A549 (cell line): ENCODE measurements at regions not wholly inside any gene's neighbourhood (a gene's known extent, or its start where the extent isn't known, plus 50 kb on each side); places are given as distances from the start of the nearest gene placed in this dataset.

Experiments used
- EHMT2 ChIP-seq: fragments of 200-600 bp; sonication (generic); IDR thresholded peaks from 2 replicates; pipeline ENCODE4 v1.6.1; 2016; ENCODE audit warnings: antibody characterized with exemption, low read depth, mild to moderate bottlenecking, moderate library complexity
- EP300 ChIP-seq, 2 experiments: fragments of >200 bp; sonication (Bioruptor Twin); formaldehyde crosslinking; IDR thresholded peaks; 2 replicates in 1 of 2; 3 replicates in 1 of 2; pipeline ENCODE4 v1.6.1; 2016 to 2017
- FOSL2 ChIP-seq, 2 experiments: fragments of 450-650 bp in 1 of 2; fragments of >200 bp in 1 of 2; sonication (Bioruptor Twin) in 1 of 2; formaldehyde crosslinking; IDR thresholded peaks; 2 replicates each; pipeline versions ENCODE4 v1.5.0 to v1.6.1; 2016 to 2020; ENCODE audit warnings: mild to moderate bottlenecking in 1 of 2, moderate library complexity in 1 of 2
- HMGXB4 ChIP-seq: fragments of 250-450 bp; sonication (Bioruptor Pico); IDR thresholded peaks from 2 replicates; pipeline ENCODE4 v1.5.0; 2021; ENCODE audit warnings: mild to moderate bottlenecking, moderate library complexity, borderline replicate concordance
- JUN ChIP-seq, 2 experiments: fragments of >200 bp; sonication (Bioruptor Twin); formaldehyde crosslinking; IDR thresholded peaks; 2 replicates in 1 of 2; 3 replicates in 1 of 2; pipeline ENCODE4 v1.6.1; 2016 to 2017
- KDM1A ChIP-seq: fragments of 200-600 bp; sonication (generic); IDR thresholded peaks from 2 replicates; pipeline ENCODE4 v1.6.1; 2016; ENCODE audit warnings: low read depth, mild to moderate bottlenecking
- POLR2A ChIP-seq: IDR thresholded peaks from 2 replicates; pipeline ENCODE4 v1.6.1; 2012; ENCODE audit warnings: mild to moderate bottlenecking, low read length
- ZSCAN20 ChIP-seq: fragments of 250-450 bp; sonication (Bioruptor Pico); IDR thresholded peaks from 2 replicates; pipeline ENCODE4 v1.8.0; 2022; ENCODE audit warnings: mild to moderate bottlenecking, moderate library complexity
- TF ChIP-seq, protein P1 (sequence below): fragments of >200 bp; sonication (Bioruptor Twin); formaldehyde crosslinking; IDR thresholded peaks from 3 replicates; pipeline ENCODE4 v1.5.1; 2016

GRCh38 chr4:60663769-60664168 is 536.4 kb upstream of the ADGRL3 start:
- TF ChIP-seq POLR2A (no peak), HMGXB4 (CRISPR knock-in tag) (no peak), EHMT2 (no peak), EP300 (IDR thresholded peaks at IDR 0.05) (no peak), JUN (IDR thresholded peaks at IDR 0.05) (no peak), KDM1A (no peak), ZSCAN20 (CRISPR knock-in tag) (no peak), FOSL2 (IDR thresholded peaks at IDR 0.05) (no peak), FOSL2 (CRISPR knock-in tag; IDR thresholded peaks at IDR 0.05) (no peak)
- TF ChIP-seq, protein P1, sequence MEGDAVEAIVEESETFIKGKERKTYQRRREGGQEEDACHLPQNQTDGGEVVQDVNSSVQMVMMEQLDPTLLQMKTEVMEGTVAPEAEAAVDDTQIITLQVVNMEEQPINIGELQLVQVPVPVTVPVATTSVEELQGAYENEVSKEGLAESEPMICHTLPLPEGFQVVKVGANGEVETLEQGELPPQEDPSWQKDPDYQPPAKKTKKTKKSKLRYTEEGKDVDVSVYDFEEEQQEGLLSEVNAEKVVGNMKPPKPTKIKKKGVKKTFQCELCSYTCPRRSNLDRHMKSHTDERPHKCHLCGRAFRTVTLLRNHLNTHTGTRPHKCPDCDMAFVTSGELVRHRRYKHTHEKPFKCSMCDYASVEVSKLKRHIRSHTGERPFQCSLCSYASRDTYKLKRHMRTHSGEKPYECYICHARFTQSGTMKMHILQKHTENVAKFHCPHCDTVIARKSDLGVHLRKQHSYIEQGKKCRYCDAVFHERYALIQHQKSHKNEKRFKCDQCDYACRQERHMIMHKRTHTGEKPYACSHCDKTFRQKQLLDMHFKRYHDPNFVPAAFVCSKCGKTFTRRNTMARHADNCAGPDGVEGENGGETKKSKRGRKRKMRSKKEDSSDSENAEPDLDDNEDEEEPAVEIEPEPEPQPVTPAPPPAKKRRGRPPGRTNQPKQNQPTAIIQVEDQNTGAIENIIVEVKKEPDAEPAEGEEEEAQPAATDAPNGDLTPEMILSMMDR: no peak
